ENCODE measurements at regions not wholly inside any gene's neighbourhood (a gene's known extent, or its start where the extent isn't known, plus 50 kb on each side); places are given as distances from the start of the nearest gene placed in this dataset.
"Not testable (repeated sequence)": the region's sequence is repeated elsewhere in the genome, so short reads cannot be mapped to it uniquely, and the experiment has no call there.

GRCh38 chr10:129203819-129204218 is 263.2 kb upstream of the MGMT start:
- in situ Hi-C loops (cut with HindIII; ENCODE audit: low pct_unique_long_range_greater_than_20kb, low sequenced_read_pairs) = no loop called here
- no peak for DNase-seq (ENCODE audit: low read depth, low spot score)

- in situ Hi-C loops (cut with HindIII; ENCODE audit: low pct_unique_long_range_greater_than_20kb, low sequenced_read_pairs) = no loop called here
- no peak for DNase-seq (ENCODE audit: low read depth, low spot score)
These were observed 259.7 kb upstream of the MGMT start for GRCh38 chr10:129207297-129207696.

GRCh38 chr10:129210876-129211275 is 256.2 kb upstream of the MGMT start:
- no peak for DNase-seq (ENCODE audit: low read depth, low spot score)

GRCh38 chr10:129213256-129213655 is 253.8 kb upstream of the MGMT start:
- in situ Hi-C loops (cut with HindIII; ENCODE audit: low pct_unique_long_range_greater_than_20kb, low sequenced_read_pairs) = no loop called here
- no peak for DNase-seq (ENCODE audit: low read depth, low spot score)

More at GRCh38 chr10:129210876-129211275, 256.2 kb upstream of the MGMT start:
- in situ Hi-C loops (cut with HindIII; ENCODE audit: low pct_unique_long_range_greater_than_20kb, low sequenced_read_pairs) = no loop called here

GRCh38 chr10:129213996-129214395 is 253.0 kb upstream of the MGMT start:
- DNase-seq (ENCODE audit: low read depth, low spot score); in situ Hi-C loops (cut with HindIII; ENCODE audit: low pct_unique_long_range_greater_than_20kb, low sequenced_read_pairs): not testable (repeated sequence)

GRCh38 chr10:129219364-129219763 is 247.7 kb upstream of the MGMT start:
- DNase-seq (ENCODE audit: low read depth, low spot score) = no peak
- in situ Hi-C loops (cut with HindIII; ENCODE audit: low pct_unique_long_range_greater_than_20kb, low sequenced_read_pairs) = no loop called here

- in situ Hi-C loops (cut with HindIII; ENCODE audit: low pct_unique_long_range_greater_than_20kb, low sequenced_read_pairs) = no loop called here
- no peak for DNase-seq (ENCODE audit: low read depth, low spot score)
These were observed 244.6 kb upstream of the MGMT start for GRCh38 chr10:129222436-129222835.

- in situ Hi-C loops (cut with HindIII; ENCODE audit: low pct_unique_long_range_greater_than_20kb, low sequenced_read_pairs) = no loop called here
- DNase-seq (ENCODE audit: low read depth, low spot score) = no peak
These were observed 243.7 kb upstream of the MGMT start for GRCh38 chr10:129223363-129223762.

GRCh38 chr10:129224065-129224464 is 243.0 kb upstream of the MGMT start:
- no peak for DNase-seq (ENCODE audit: low read depth, low spot score)

GRCh38 chr10:129231821-129232220 is 235.2 kb upstream of the MGMT start:
- in situ Hi-C loops (cut with HindIII; ENCODE audit: low pct_unique_long_range_greater_than_20kb, low sequenced_read_pairs) = no loop called here
- no peak for DNase-seq (ENCODE audit: low read depth, low spot score)

More at GRCh38 chr10:129224065-129224464, 243.0 kb upstream of the MGMT start:
- in situ Hi-C loops (cut with HindIII; ENCODE audit: low pct_unique_long_range_greater_than_20kb, low sequenced_read_pairs) = no loop called here

GRCh38 chr10:129233351-129234148 is 233.5 kb upstream of the MGMT start:
- no peak for DNase-seq (ENCODE audit: low read depth, low spot score)
- in situ Hi-C loops (cut with HindIII; ENCODE audit: low pct_unique_long_range_greater_than_20kb, low sequenced_read_pairs) = no loop called here

- no peak for DNase-seq (ENCODE audit: low read depth, low spot score)
- in situ Hi-C loops (cut with HindIII; ENCODE audit: low pct_unique_long_range_greater_than_20kb, low sequenced_read_pairs) = no loop called here
These were observed 230.8 kb upstream of the MGMT start for GRCh38 chr10:129236274-129236691.

GRCh38 chr10:129241461-129241860 is 225.6 kb upstream of the MGMT start:
- DNase-seq (ENCODE audit: low read depth, low spot score) = no peak

GRCh38 chr10:129244298-129244697 is 222.7 kb upstream of the MGMT start:
- in situ Hi-C loops (cut with HindIII; ENCODE audit: low pct_unique_long_range_greater_than_20kb, low sequenced_read_pairs) = no loop called here
- no peak for DNase-seq (ENCODE audit: low read depth, low spot score)

More at GRCh38 chr10:129241461-129241860, 225.6 kb upstream of the MGMT start:
- in situ Hi-C loops (cut with HindIII; ENCODE audit: low pct_unique_long_range_greater_than_20kb, low sequenced_read_pairs) = no loop called here

- DNase-seq (ENCODE audit: low read depth, low spot score) = no peak
- in situ Hi-C loops (cut with HindIII; ENCODE audit: low pct_unique_long_range_greater_than_20kb, low sequenced_read_pairs) = no loop called here
These were observed 222.3 kb upstream of the MGMT start for GRCh38 chr10:129244757-129245156.

- in situ Hi-C loops (cut with HindIII; ENCODE audit: low pct_unique_long_range_greater_than_20kb, low sequenced_read_pairs) = no loop called here
- DNase-seq (ENCODE audit: low read depth, low spot score) = no peak
These were observed 213.7 kb upstream of the MGMT start for GRCh38 chr10:129253161-129253864.

GRCh38 chr10:129253865-129254179 is 213.2 kb upstream of the MGMT start:
- in situ Hi-C loops (cut with HindIII; ENCODE audit: low pct_unique_long_range_greater_than_20kb, low sequenced_read_pairs) = no loop called here
- DNase-seq (ENCODE audit: low read depth, low spot score) = no peak

- in situ Hi-C loops (cut with HindIII; ENCODE audit: low pct_unique_long_range_greater_than_20kb, low sequenced_read_pairs) = no loop called here
- DNase-seq (ENCODE audit: low read depth, low spot score) = no peak
These were observed 208.6 kb upstream of the MGMT start for GRCh38 chr10:129258283-129258923.

Data from SK-MEL-5 (cell line).